ENCODE measurements at regions not wholly inside any gene's neighbourhood (a gene's known extent, or its start where the extent isn't known, plus 50 kb on each side); places are given as distances from the start of the nearest gene placed in this dataset.

DNA sequence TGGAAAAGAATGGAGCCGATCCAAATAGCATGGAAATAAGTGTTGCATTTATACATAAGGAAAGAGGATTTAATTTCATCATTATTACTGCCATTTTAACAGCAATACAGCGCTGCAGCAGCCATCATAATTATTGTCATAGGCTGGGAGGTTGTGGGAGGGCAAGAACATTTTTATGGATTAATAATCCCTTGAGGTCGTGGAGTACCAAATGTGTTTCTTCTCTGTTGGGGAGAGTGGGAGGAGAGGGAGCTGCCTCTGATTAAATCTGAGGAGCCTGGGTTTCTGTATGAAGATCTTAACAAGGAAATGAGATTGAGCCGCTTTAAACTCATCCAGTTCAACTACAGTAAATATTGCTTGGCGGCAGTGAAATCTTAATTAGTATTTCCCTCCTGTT is 805.9 kb downstream of the PCDH17 start:
- no peak for TF ChIP-seq POLR2A (IDR thresholded peaks at IDR 0.05; ENCODE audit: low read depth)
- TF ChIP-seq, protein P1, sequence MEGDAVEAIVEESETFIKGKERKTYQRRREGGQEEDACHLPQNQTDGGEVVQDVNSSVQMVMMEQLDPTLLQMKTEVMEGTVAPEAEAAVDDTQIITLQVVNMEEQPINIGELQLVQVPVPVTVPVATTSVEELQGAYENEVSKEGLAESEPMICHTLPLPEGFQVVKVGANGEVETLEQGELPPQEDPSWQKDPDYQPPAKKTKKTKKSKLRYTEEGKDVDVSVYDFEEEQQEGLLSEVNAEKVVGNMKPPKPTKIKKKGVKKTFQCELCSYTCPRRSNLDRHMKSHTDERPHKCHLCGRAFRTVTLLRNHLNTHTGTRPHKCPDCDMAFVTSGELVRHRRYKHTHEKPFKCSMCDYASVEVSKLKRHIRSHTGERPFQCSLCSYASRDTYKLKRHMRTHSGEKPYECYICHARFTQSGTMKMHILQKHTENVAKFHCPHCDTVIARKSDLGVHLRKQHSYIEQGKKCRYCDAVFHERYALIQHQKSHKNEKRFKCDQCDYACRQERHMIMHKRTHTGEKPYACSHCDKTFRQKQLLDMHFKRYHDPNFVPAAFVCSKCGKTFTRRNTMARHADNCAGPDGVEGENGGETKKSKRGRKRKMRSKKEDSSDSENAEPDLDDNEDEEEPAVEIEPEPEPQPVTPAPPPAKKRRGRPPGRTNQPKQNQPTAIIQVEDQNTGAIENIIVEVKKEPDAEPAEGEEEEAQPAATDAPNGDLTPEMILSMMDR (IDR thresholded peaks at IDR 0.05), result no peak
- TF ChIP-seq POLR2AphosphoS5 (IDR thresholded peaks at IDR 0.05), result no peak
- no peak for TF ChIP-seq EP300 (IDR thresholded peaks at IDR 0.05)
